HG03108 (cell line): ENCODE measurements at regions not wholly inside any gene's neighbourhood (a gene's known extent, or its start where the extent isn't known, plus 50 kb on each side); places are given as distances from the start of the nearest gene placed in this dataset.
"Not testable (repeated sequence)": the region's sequence is repeated elsewhere in the genome, so short reads cannot be mapped to it uniquely, and the experiment has no call there.

Source experiments
- ATAC-seq: cut with Tn5 transposase; IDR thresholded peaks from one replicate; pipeline ENCODE4 v1.9.1; 2021; ENCODE audit warnings: moderate library complexity; ENCODE audit not compliant: unreplicated experiment

- ATAC-seq, result no peak
These were observed 635.5 kb downstream of the SLC16A7 start for GRCh38 chr12:60231303-60231702.

DNA sequence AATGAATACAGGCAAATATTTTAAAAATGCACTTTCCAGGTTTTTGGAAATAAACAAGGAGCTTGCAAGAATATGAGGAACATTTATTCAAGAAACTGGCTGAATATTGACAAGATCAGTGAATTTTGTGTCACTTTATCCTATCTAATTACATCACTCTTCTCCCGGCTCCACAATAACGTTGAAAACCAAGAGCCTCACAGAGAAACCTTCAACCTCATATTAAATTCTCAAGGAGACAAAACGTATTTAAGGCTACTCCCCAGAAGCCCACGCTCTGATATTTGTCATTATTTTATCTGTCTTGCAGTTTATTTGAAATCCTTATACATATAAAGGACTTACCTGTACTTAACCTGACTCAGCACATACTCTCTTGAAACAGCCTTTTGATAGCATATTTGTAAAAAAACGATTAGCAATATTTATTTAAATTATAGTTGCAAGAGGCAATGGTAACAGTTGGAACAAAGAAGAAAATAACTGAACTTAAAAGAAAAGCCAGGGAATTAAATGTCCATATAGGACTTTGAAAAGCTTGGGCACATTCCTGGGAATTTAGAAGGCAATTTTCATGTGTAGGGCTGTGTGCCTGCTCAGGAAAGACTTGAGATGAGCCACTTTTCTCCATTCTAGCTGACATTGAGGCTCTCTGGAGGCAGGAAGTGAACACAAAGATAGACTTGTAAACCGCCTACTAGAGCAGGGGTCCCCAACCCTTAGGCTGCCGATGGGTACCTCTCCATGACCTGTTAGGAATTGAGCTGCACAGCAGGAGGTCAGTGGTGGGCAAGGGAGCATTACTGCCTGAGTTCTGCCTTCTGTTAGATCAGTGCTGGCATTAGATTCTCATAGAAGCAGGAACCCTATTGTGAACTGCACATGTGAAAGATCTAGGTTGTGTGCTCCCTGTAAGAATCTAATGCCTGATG, 636.4 kb downstream of the SLC16A7 start:
- no peak for ATAC-seq

GRCh38 chr12:60234611-60235195, 638.9 kb downstream of the SLC16A7 start:
- ATAC-seq, result not testable (repeated sequence)

DNA sequence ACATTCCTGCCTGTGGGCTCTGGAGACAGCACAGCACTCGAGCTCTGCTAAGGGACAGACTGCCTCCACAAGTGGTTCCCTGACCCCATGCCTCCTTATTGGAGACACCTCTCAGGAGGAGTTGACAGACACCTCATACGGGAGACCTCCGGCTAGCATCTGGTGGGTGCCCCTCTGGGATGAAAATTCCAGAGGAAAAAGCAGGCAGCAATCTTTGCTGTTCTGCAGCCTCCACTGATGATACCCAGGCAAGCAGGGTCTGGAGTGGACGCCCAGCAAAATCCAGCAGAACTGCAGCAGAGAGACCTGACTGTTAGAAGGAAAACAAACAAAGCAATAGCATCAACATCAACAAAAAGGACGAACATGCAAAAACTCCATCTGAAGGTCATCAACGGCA, 639.4 kb downstream of the SLC16A7 start:
- ATAC-seq, result no peak

- ATAC-seq, result not testable (repeated sequence)
These were observed 640.6 kb downstream of the SLC16A7 start for GRCh38 chr12:60236416-60236815.

DNA sequence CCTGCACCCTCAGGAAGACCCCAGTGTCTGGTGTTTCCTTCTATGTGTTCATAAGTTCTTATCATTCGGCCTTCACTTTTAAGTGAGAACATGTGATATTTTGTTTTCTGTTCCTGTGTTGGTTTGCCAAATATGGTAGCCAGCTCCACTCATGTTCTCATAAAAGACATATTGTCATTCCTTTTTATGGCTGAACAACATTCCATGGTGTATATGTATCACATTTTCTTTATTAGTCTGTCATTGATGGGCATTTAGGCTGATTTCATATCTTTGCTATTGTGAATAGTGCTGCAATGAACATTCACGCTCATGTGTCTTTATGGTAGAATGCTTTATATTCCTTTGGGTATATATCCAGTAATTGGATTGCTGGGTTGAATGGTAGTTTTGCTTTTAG, 645.1 kb downstream of the SLC16A7 start:
- ATAC-seq, result no peak

- no peak for ATAC-seq
These were observed 655.3 kb downstream of the SLC16A7 start for GRCh38 chr12:60251091-60251490.

DNA sequence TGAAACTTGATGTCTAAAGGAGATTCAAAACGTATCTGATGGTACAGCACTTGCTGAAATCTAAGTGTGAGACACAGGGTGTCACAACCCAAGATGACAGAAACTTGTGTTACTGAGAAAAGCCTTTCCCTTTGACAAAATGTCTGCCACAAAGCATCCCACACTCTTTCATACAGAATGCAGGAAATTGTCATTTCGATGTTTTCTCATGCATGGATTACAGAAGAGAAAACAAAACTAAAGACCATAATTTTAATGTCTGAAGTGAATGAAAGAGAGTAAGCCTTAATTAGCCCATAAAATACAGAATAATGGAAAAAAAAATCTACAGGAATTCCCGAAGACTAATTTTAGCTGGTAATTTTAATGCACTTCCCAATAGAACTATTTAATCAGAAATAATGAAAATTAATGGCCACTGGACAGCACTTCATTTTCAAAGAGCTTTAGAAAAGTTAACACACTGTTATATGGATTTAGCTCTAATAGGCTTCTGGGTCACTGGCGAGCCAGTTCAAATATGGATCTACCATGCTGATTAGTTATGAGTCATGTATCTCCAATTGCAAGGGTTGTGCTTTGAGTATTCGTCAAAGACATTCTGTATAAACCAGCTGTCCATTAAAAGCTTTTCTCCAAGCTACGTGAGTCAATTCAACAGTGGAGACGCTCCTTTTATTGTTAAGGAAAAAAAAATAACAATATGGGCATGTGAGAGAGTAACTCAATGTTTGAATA, 656.7 kb downstream of the SLC16A7 start:
- ATAC-seq, result no peak

DNA sequence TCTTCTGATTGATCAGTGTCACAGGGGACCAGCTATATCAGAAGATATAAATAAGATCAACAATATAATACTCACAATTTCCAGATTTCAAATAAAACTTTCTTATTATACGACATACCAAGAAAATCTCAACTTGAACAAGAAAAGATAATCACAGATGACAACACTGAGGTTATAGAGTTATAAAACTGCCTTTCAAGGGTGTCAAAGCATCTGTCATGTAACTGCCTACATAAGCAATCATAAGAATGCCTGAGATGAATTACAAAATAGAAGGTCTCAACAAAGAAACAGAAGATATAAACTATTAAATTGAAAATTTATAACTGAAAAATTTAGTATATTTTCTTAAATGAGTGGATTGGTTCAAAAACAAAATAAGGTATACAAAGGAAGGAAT, 659.2 kb downstream of the SLC16A7 start:
- ATAC-seq, result no peak

DNA sequence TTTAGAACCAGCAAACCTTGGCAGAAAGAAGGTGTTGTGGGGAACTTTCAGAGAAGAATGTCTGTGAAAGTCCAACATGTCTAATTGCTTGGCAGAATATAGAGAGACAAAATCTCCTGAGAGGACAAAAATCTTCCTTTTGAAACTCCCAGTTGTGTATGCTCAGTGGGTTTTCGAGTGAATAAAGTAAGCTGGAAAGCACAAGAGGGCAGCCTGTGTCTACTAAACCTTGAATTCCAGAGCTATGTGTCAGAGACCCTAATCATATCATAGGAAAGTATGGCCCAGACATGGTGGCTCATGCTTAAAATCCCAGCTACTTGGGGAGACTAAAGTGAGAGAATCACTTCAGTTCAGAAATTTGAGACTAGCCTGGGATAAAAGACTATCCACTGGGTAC, 661.2 kb downstream of the SLC16A7 start:
- no peak for ATAC-seq

DNA sequence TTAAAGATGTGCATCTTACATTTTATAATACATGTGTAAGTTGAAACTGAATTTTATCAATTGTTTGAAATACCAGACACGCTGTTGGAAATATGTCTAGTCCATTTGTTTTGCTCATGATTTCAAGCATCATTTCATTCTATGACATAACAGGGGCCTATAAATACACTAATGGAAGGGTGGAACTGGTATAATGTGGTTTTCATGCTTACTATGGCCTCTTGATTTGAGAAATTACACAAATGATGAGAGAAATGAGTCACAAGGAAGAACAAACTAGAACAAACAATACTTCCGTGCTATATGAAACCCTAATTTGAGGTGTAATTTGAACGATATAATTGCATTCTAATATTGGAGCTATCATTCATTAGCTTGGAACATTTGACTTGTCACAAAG, 663.4 kb downstream of the SLC16A7 start:
- no peak for ATAC-seq

DNA sequence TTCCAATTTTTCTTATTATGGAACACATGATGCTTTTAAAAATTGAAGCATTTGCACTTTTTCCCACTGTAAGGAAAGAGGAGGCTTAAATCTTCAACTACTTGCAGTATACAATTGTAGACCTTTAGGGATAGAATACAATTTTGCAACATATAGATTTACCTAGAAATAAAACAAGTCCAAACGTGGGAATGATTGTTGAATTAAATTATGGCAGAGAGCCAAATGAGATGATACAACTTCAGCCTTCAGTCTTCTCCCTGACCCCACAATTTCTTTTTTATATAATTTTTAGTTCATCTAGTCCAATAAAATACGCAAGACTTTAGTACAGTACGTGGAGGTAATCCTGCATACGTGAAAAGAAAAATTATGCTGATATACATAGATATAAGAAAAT, 666.5 kb downstream of the SLC16A7 start:
- ATAC-seq, result no peak

GRCh38 chr12:60263161-60263560, 667.3 kb downstream of the SLC16A7 start:
- no peak for ATAC-seq

DNA sequence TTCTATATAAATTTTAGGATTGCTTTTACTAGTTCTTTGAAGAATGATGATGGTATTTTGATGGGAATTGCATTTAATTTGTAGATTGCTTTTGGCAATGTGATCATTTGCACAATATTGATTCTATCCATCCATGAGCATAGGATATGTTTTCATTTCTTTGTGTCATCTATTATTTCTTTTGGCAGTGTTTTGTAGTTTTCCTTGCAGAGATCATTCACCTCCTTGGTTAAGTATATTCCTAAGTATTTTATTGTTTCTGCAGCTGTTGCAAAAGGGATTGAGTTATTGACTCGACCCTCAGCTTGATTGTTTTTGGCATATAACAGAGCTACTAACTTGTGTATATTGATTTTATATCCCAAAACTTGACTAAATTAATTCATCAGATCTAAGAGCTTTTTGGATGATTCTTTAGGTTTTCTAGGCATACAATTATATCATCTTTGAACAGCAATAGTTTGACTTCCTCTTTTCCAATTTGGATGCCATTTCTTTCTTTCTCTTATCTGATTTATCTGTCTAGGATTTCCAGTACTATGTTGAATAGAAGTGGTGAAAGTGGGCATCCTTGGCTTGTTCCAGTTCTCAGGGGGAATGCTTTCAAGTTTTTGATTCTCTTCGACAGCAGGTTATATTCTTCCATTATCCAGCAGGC, 668.1 kb downstream of the SLC16A7 start:
- no peak for ATAC-seq

GRCh38 chr12:60265741-60266140, 669.9 kb downstream of the SLC16A7 start:
- ATAC-seq, result no peak

DNA sequence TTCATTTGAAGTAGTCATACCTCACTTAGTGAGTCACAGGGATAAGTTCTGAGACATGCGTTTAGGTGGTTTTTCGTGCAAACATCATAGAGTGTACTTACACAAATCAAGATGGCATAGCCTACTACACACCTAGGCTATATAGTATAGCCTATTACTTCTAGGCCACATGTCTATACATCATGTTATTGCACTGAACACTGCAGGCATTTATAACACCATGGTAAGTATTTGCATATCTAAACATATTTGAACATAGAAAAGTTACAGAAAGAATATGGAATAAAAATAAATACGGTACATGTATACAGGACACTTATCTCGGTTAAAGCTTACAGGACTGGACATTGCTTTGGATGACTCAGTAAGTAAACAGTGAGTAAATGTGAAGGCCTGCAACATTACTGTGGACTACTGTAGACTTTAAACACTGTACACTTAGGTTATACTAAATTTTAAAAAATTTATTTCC, 670.6 kb downstream of the SLC16A7 start:
- ATAC-seq, result no peak

DNA sequence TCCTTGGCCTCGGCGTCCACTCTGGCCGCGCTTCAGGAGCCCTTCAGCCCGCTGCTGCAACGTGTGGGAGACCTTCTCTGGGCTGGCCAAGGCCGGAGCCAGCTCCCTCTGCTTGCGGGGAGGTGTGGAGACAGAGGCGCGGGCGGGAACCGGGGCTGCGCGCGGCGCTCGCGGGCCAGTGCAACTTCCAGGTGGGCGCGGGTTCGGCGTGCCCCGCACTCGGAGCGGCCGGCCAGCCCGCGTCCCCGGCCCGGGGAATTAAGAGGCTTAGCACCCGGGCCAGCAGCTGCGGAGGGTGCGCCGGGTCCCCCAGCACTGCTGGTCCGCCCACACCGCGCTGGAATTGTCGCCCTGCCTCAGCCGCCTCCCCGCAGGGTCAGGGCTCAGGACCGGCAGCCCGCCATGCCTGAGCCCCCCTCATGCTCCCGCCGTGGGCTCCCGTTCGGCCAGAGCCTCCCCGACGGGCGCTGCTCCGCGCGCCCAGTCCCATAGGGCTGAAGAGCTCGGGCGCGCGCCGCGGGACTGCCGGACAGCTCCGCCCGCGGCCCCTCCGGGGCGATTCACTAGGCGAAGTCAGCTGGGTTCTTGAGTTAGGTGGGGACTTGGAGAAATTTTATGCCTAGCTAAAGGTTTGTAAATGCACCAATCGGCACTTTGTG, 673.9 kb downstream of the SLC16A7 start:
- no peak for ATAC-seq

DNA sequence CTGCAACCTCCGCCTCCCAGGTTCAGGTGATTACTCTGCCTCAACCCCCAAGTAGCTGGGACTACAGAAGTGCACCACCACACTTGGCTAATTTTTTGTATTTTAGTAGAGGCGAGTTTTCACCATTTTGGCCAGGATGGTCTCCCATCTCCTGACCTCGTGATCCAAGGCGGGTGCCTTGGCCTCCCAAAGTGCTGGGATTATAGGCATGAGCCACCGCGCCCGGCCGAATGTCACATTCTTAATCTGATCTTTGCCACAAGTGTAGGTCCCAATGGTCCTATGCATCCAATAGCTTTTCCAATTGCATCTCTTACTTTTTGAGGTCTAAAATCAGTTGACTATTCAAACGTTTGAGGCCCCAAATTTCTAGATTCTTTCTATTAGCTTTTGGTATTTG, 676.0 kb downstream of the SLC16A7 start:
- ATAC-seq, result no peak

GRCh38 chr12:60278209-60278608, 682.4 kb downstream of the SLC16A7 start:
- ATAC-seq, result no peak

DNA sequence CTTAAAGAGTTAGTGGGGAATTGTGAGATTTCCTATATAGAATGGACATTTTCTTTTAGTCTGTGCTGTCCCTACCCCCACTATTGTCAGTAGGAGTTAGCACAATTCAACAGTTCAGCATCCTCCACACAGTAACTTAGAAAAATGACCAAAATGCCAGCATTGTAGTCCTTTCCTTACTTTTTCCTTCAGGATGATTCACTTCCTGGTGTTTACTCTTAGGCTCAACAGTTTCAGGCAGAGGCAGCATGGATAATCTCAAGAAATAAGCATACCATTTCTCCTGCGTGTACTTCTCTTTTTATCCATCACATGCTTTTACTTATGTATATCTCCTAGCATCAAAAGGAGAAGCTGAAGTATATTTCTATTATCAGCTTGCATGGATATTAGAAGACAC, 683.4 kb downstream of the SLC16A7 start:
- ATAC-seq, result no peak

DNA sequence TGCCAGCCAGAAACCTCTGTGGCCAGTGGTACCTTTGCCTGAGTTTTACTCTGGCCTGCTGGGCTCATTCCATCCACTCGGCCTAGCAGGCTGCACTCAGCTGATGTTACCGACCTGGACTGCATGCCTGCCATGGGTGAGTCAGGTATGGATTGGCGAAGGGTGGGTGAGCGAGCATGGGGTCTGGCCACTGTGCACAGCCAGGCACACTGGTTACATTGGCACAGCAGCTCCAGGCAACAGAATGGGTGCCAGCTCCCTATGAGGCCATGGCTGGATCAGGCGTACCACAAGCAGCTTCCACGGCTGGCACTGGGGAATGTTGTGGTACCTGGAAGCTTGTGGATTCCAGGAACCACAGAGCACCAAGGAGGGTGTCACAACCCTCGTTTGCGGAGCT, 685.7 kb downstream of the SLC16A7 start:
- no peak for ATAC-seq
